ENCODE measurements at regions not wholly inside any gene's neighbourhood (a gene's known extent, or its start where the extent isn't known, plus 50 kb on each side); places are given as distances from the start of the nearest gene placed in this dataset.
A peak's percentile ranks its signal among the peaks of the same experiment; 100 is the strongest.

DNA sequence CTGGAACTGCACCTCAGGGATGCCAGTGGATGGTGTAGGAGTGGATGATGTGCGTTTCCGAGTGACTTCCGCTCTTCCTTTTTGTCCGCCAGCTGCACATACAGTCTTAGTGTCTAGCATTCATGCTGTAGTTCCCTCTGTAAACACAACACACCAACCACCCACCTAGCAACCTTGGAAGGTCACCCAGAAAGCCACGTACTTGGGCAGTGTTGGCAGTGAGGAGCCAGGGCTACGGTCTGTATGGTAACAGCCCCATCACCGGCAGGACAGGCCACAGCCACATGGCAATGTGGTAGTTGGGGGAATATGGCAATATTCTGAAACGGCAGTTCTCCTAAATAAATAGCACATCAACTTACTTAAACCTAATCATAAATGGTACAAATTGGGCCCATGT, 613.5 kb upstream of the MGMT start:
- no peak overlapping the region for H3K27ac Mint-ChIP-seq
- H3K4me1 Mint-ChIP-seq (ENCODE audit: low read depth), result no peaks in the 10 kb centered on the region
- TF ChIP-seq CTCF (IDR thresholded peaks at IDR 0.05), result no peak
- H3K27me3 Mint-ChIP-seq (ENCODE audit: insufficient read depth), result peaks cover 3% of the 10 kb centered on the region; the same call in 1 of the 2 replicates
- peaks cover 7% of the 10 kb centered on the region; the same call in 1 of the 2 replicates for H3K36me3 Mint-ChIP-seq (ENCODE audit: low read depth)
- no peak overlapping the region for H3K4me3 Mint-ChIP-seq
- no peak for DNase-seq
- peaks cover 68% of the 10 kb centered on the region for H3K9me3 Mint-ChIP-seq

GRCh38 chr10:128854204-128854603, 612.8 kb upstream of the MGMT start:
- Mint-ChIP-seq H3K27me3 (ENCODE audit: insufficient read depth) (peaks cover 3% of the 10 kb centered on the region; the same call in 1 of the 2 replicates), H3K9me3 (peaks cover 64% of the 10 kb centered on the region), H3K36me3 (ENCODE audit: low read depth) (peaks cover 7% of the 10 kb centered on the region; the same call in 1 of the 2 replicates), H3K4me3 (no peak overlapping the region), H3K4me1 (ENCODE audit: low read depth) (no peaks in the 10 kb centered on the region), H3K27ac (no peak overlapping the region)
- no peak for DNase-seq
- no peak for TF ChIP-seq CTCF (IDR thresholded peaks at IDR 0.05)

- no peak for TF ChIP-seq CTCF (IDR thresholded peaks at IDR 0.05)
- peaks cover 3% of the 10 kb centered on the region; the same call in 1 of the 2 replicates for H3K27me3 Mint-ChIP-seq (ENCODE audit: insufficient read depth)
- H3K4me3 Mint-ChIP-seq, result no peak overlapping the region
- DNase-seq, result no peak
- peaks cover 7% of the 10 kb centered on the region; the same call in 1 of the 2 replicates for H3K36me3 Mint-ChIP-seq (ENCODE audit: low read depth)
- no peaks in the 10 kb centered on the region for H3K4me1 Mint-ChIP-seq (ENCODE audit: low read depth)
- H3K9me3 Mint-ChIP-seq, result peaks cover 62% of the 10 kb centered on the region
- no peak overlapping the region for H3K27ac Mint-ChIP-seq
Measured at GRCh38 chr10:128854963-128855362, 612.1 kb upstream of the MGMT start.

DNA sequence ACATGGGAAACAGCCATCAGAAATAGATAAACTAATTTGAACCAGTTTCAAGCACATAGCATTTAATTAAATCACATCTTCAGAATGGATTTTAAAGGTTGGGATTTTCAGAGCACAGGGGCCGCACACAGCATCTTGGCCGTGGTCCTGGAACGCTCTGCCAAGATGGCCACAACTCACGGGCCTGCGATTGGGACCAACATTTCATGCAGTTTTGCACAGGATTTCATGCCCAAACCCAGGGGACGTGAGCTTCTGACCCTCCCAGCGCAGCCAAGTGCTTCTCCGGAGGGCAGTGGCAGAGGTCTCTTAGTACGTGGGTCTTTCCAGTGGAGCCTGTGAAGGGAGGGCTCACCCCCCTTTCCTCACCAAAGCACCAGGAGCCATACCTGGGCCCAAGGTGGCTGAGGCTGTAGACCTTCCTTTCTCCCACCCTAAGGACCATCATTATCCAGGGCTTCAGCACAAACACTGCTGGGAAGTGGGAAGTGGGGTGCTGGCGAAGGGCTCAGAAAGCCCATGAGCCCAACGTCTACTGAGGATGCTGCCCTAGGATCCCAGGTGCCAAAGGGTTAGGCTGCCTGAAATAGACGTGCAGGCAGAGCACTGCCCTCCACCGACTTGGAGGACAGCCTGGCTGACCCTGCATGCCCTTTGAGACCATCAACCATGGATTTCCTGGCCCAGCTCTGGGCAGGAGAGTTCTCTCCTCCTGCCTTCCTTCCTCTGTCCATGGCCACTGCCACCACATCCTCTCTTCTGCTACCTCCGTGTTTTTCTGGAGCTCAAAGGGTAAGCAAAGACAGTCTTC, 611.2 kb upstream of the MGMT start:
- no peak for TF ChIP-seq CTCF (IDR thresholded peaks at IDR 0.05)
- H3K27ac Mint-ChIP-seq, result no peak overlapping the region
- H3K4me1 Mint-ChIP-seq (ENCODE audit: low read depth), result no peaks in the 10 kb centered on the region
- H3K36me3 Mint-ChIP-seq (ENCODE audit: low read depth), result peaks cover 5% of the 10 kb centered on the region; the same call in 1 of the 2 replicates
- peaks cover 59% of the 10 kb centered on the region for H3K9me3 Mint-ChIP-seq
- no peak overlapping the region for H3K4me3 Mint-ChIP-seq
- H3K27me3 Mint-ChIP-seq (ENCODE audit: insufficient read depth), result peaks cover 3% of the 10 kb centered on the region; the same call in 1 of the 2 replicates
- DNase-seq, result no peak

GRCh38 chr10:128859738-128860386, 607.2 kb upstream of the MGMT start:
- no peaks in the 10 kb centered on the region for H3K4me1 Mint-ChIP-seq (ENCODE audit: low read depth)
- TF ChIP-seq CTCF (IDR thresholded peaks at IDR 0.05), result peak; percentile 72
- DNase-seq, result no peak
- no peaks in the 10 kb centered on the region for H3K36me3 Mint-ChIP-seq (ENCODE audit: low read depth)
- peaks cover 64% of the 10 kb centered on the region for H3K9me3 Mint-ChIP-seq
- no peak overlapping the region for H3K27ac Mint-ChIP-seq
- peaks cover 3% of the 10 kb centered on the region; the same call in 1 of the 2 replicates for H3K27me3 Mint-ChIP-seq (ENCODE audit: insufficient read depth)
- H3K4me3 Mint-ChIP-seq, result no peak overlapping the region

All from HFFc6 (cell line).